Epithelial cell of esophagus (primary cell): ENCODE measurements at regions not wholly inside any gene's neighbourhood (a gene's known extent, or its start where the extent isn't known, plus 50 kb on each side); places are given as distances from the start of the nearest gene placed in this dataset.

Source experiments
- DNase-seq: peaks from one replicate; pipeline ENCODE4 v3.0.0; 2010; ENCODE audit warnings: low read depth
- H3K4me3 ChIP-seq: 2 replicates; pipeline ENCODE4 v1.5.1; 2011; ENCODE audit warnings: mild to moderate bottlenecking, low read length, control low read depth
- TF ChIP-seq, protein P1 (sequence below): IDR thresholded peaks from 2 replicates; pipeline ENCODE4 v1.5.1; 2011; ENCODE audit warnings: low read depth, mild to moderate bottlenecking, low read length, control low read depth, inconsistent platforms; ENCODE audit not compliant: insufficient read depth; ENCODE audit errors: missing control alignments

DNA sequence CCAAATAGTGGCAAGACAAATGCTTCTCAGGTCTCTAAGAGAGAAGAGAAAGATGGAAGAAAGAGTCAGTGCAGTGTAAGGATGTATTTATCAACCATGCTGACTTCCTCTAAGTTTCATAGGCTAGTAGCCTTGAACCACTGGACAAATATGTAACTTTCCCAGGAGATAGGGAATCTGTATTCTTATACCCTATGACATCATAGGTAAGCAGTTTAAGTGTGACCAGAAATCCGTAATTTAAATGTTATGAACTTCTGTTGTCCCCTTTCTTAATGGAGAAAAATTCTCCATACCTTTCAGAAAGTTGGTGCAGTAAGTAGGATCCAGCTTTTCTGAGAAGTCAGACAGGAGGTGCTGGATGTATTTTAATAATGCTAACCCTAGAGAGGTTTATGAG, 256.2 kb downstream of the LNPK start:
- no peak overlapping the region for H3K4me3 ChIP-seq
- TF ChIP-seq, protein P1, sequence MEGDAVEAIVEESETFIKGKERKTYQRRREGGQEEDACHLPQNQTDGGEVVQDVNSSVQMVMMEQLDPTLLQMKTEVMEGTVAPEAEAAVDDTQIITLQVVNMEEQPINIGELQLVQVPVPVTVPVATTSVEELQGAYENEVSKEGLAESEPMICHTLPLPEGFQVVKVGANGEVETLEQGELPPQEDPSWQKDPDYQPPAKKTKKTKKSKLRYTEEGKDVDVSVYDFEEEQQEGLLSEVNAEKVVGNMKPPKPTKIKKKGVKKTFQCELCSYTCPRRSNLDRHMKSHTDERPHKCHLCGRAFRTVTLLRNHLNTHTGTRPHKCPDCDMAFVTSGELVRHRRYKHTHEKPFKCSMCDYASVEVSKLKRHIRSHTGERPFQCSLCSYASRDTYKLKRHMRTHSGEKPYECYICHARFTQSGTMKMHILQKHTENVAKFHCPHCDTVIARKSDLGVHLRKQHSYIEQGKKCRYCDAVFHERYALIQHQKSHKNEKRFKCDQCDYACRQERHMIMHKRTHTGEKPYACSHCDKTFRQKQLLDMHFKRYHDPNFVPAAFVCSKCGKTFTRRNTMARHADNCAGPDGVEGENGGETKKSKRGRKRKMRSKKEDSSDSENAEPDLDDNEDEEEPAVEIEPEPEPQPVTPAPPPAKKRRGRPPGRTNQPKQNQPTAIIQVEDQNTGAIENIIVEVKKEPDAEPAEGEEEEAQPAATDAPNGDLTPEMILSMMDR: no peak
- no peak for DNase-seq

DNA sequence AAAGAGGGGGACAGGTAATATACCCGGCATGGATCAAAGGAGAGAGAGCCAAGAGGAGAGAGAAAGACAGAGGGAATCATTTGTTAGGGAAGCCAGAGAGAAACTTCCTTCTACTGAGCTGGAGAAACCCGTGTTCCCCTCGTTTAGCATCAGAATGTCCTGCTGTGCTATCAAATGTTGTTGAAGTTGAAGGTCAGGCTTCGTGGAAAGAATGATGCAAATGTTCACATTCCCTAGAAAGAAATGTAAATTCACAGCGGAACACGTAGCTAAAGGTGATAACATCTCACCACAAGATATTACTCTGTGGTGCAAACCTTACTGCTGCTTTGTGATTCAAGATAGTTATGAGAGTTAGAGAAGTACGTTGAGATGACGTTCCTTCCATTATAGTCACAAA, 258.1 kb downstream of the LNPK start:
- no peak for DNase-seq
- TF ChIP-seq, protein P1: no peak
- no peak overlapping the region for H3K4me3 ChIP-seq

DNA sequence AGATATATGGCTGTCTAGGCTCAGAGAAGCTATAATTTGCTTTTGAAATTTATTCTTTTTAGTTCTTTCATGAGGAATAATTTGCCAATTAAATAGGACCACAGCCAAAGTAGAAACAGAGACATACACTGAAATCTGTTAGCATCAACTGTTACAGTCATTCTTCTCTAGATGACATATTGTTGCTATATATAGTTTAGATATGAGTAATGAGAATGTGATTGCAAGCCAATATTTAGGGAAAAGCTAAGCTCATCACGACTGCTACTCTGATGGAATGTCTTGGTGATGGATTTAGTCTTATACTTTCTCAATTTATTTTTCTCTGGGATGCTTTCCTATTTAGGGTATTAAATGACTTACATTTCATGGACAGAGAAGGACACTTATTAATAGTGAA, 259.1 kb downstream of the LNPK start:
- TF ChIP-seq, protein P1: no peak
- DNase-seq: peak; percentile 9
- H3K4me3 ChIP-seq: no peak overlapping the region

DNA sequence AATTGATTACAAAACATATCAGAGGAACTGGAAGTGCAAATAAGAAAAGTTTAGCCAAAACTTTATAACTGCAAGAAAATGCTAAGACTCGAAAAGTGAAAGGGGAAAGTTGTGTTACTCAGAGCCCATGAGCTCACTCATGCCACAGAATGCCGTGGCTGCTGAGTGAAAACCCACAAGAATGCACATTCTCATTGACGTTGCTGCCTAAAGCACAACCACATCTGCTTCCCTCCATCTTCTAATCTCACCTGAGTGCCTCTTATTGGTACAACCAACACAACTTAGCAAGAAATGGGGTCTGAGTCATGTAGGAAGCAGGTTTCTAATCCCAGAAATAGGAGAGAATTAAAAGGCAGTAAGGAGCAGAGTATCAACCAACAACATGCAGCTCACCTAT, 259.7 kb downstream of the LNPK start:
- TF ChIP-seq, protein P1: no peak
- no peak overlapping the region for H3K4me3 ChIP-seq
- peak; percentile 54 for DNase-seq

DNA sequence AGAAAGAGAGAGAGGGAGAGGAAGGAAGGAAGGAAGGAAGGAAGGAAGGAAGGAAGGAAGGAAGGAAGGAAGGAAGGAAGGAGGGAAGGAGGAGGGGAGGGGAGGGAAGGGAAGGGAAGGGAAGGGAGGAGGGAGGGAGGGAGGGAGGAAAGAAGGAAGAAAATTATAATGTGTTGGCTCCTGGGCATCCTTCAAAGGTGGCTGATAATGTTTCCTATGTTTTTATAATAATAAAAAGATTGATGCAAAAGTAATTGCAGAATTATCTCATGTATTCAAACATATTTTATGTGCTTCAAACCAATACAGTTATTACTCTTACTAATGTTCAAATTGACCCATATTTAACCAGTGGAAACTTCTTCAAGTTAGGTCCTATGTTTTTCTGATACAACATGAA, 260.9 kb downstream of the LNPK start:
- TF ChIP-seq, protein P1: no peak
- no peak overlapping the region for H3K4me3 ChIP-seq
- no peak for DNase-seq

DNA sequence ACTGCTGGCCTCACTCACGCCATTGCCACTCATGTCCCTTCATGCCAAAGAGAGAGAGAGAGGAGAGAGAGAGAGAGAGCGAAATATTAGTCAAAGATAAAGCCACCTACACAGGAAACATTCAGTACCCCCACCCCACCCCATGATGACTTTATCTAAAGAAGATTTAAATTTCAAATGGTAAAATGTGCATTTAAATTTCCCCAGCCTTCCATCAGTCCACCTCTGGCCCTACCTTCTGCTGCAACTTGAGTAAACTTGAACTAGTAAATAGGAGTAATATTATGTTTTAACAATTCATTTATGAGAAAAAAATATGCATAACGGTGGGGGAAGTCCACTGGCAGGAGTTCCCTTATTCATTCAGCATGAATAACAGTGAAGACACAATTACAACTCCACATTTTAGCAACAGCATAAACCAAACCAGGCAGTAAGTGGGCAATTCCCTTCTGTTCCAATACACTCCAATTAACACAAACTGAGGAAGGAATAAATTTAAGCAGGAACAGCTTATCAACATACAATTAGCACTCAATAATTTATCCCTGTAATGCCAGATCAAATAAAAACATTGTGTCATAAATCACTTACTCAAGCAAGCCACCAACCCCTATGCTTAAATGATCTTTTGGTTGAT, 264.2 kb downstream of the LNPK start:
- TF ChIP-seq, protein P1: no peak
- no peak overlapping the region for H3K4me3 ChIP-seq
- no peak for DNase-seq

DNA sequence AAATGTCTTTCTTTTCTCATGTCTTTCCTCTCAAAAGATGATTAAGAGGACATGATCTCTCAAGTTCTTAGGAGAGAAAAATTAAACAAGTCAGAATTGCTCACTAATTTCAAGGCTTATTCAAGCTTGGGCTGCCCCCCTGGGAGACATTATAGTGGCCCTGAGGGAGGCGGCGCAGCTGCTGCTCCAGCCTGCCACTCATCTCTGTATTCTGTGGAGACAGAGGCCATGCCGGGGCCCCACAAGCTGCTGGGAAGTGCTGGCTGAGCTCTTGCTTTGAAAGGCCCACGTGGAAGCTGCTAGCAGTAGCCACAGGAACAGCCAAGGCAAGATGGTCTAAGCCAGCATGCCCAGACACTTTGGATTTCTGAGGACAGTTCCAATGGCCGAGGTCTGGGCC, 267.4 kb downstream of the LNPK start:
- no peak overlapping the region for H3K4me3 ChIP-seq
- no peak for DNase-seq
- TF ChIP-seq, protein P1: no peak
